ENCODE measurements at regions not wholly inside any gene's neighbourhood (a gene's known extent, or its start where the extent isn't known, plus 50 kb on each side); places are given as distances from the start of the nearest gene placed in this dataset.
"Not testable (repeated sequence)": the region's sequence is repeated elsewhere in the genome, so short reads cannot be mapped to it uniquely, and the experiment has no call there.

GRCh38 chr21:25487046-25487594, 120.2 kb downstream of the MRPL39 start:
- no peak for DNase-seq (ENCODE audit: low read depth)

- DNase-seq (ENCODE audit: low read depth) = no peak
Observed at GRCh38 chr21:25485914-25486313, 121.4 kb downstream of the MRPL39 start.

DNA sequence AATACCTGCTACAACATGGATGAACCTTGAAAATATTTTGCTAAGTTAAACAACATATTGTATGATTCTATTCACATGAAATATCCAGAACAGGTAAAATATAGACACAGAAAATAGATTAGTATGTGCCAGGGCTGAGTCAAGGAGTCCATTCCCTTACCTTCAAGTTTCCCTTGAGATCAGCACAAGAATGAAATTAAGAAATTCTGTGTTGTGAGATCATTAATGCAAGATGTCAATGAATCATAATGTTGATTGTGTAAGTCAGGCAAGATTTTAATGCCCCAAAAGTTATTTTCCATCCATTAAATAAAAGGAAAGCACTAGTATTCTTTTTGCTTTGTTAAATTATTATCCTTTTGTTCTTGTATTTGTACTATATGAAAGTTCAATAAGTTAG, 139.4 kb downstream of the MRPL39 start:
- DNase-seq (ENCODE audit: low read depth) = no peak

DNA sequence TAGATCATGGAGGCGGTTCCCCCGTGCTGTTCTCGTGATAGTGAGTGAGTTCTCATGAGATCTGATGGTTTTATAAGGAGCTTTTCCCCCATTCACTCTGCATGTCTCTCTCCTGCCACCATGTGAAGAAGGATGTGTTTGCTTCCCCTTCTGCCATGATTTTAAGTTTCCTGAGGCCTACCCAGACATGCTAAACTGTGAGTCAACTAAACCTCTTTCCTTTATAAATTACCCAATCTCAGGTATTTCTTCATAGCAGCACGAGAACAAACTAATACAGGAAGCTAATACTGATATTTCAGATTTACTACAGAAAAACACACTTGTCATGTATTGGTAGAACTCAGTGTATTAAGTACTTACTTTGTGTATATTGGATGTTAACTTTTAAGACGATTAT, 140.2 kb downstream of the MRPL39 start:
- not testable (repeated sequence) for DNase-seq (ENCODE audit: low read depth)

DNA sequence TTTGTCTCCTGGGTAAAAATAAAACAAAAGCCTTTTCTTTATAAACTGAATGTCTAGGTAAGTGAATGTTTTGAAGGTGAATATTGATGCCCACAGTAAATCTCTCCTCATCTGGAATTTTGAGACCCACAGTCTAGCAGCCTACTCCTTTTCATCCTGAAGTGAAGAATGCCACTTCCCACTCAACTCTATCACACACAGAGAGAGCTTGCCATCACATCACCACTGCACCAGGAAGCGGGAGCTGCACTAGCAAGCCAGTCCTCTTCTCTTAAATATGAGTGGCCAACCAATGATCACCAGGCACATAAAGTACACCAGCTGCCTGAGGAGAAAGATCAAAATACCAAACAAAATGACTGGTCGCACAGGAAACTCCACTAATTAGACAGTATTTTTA, 140.8 kb downstream of the MRPL39 start:
- no peak for DNase-seq (ENCODE audit: low read depth)

DNA sequence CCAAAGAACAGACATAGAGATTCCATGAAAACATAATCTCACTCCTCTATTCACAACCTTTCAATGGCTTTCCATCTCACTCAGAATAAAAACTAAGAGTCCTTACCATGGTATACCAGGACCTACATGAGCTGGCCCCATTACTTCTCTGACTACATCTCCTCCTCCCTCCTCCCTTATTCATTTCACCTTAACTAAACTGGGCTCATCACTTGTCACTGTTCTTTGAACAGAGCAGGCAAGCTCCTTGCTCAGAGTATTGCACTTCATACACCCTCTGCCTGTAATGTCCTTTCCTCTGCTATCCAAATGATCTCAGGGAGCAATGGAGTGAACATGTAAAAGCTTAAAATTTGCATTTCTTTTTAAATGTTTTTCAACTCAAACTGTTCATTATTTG, 142.0 kb downstream of the MRPL39 start:
- DNase-seq (ENCODE audit: low read depth) = no peak

GRCh38 chr21:25464275-25464674, 143.0 kb downstream of the MRPL39 start:
- no peak for DNase-seq (ENCODE audit: low read depth)

GRCh38 chr21:25462517-25462971, 144.7 kb downstream of the MRPL39 start:
- no peak for DNase-seq (ENCODE audit: low read depth)

GRCh38 chr21:25461725-25462124, 145.6 kb downstream of the MRPL39 start:
- DNase-seq (ENCODE audit: low read depth) = no peak

- DNase-seq (ENCODE audit: low read depth) = no peak
Observed at GRCh38 chr21:25459993-25460392, 147.3 kb downstream of the MRPL39 start.

DNA sequence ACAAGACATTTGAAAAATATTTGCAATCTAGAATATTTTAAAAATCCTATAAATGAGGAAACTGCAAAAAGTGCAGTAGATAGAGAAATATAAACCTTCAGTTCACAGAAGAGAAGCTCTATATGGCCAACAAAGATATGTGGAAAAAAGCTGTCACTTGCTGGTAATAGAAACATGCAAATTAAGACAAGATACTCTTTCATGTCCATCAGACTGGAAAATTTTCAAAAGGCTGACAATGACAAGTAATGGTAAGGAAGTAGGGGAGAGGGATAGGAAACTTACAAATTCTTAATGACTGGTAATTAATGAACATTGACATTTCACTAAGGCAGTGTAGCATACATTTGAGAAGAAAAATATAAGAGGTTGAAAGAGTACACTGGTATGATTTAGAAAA, 147.9 kb downstream of the MRPL39 start:
- DNase-seq (ENCODE audit: low read depth) = no peak

GRCh38 chr21:25458484-25458883, 148.8 kb downstream of the MRPL39 start:
- DNase-seq (ENCODE audit: low read depth) = no peak

- no peak for DNase-seq (ENCODE audit: low read depth)
Observed at GRCh38 chr21:25457946-25458345, 149.3 kb downstream of the MRPL39 start.

- DNase-seq (ENCODE audit: low read depth) = no peak
Observed at GRCh38 chr21:25457411-25457810, 149.9 kb downstream of the MRPL39 start.

- DNase-seq (ENCODE audit: low read depth) = no peak
Observed at GRCh38 chr21:25456672-25457071, 150.6 kb downstream of the MRPL39 start.

DNA sequence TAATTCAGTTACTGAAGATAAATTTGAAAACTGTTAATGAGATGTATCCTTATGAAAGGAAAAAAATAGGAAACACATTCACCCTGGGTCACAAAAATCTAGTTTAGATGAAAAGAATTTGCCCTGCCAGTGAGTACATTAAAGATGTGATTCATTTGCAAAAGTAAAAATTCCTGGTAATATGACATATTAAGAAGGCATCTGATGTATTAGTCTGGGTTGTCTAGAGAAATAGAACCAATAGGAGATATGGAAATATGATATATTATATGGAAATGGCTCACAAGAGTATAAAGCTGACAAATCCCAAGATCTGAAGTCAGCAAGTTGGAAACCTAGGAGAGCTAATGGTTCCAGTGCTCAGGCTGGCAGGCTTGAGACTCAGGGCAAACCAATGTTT, 153.8 kb downstream of the MRPL39 start:
- DNase-seq (ENCODE audit: low read depth) = no peak

DNA sequence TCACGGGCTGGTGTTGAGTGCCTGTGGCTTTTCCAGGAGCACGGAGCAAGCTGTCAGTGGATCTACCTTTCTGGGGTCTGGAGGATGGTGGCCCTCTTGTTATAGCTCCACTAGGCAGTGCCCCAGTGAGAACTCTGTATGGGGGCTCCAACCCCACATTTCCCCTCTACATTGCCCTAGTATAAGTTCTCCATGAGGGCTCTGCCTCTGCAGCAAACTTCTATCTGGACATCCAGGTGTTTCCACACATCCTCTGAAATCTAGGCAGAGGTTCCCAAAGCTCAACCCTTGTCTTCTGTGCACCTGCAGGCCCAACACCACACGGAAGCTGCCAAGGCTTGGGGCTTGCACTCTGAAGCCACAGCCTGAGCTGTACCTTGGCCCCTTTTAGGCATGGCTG, 157.3 kb downstream of the MRPL39 start:
- no peak for DNase-seq (ENCODE audit: low read depth)

- DNase-seq (ENCODE audit: low read depth) = no peak
Observed at GRCh38 chr21:25441835-25442234, 165.4 kb downstream of the MRPL39 start.

GRCh38 chr21:25437465-25437864, 169.8 kb downstream of the MRPL39 start:
- DNase-seq (ENCODE audit: low read depth) = not testable (repeated sequence)

DNA sequence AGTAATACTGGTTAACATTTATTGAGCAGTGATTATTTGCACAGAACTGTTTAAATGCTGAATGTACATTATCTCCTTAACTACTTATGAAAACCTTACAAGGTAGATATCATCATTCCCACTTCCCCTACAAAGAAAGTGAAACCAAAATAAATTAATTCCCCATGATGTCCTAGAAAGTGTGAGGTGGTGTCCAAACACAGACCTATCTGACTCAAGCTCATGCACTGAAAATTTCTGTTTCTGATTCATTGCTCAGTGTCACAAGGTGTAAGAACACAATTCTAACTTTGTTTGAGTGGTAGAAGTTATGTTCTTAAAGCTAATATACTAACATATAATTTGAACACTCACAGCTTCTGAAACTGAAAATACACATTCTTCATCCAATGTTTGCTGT, 178.7 kb downstream of the MRPL39 start:
- DNase-seq (ENCODE audit: low read depth) = no peak

- DNase-seq (ENCODE audit: low read depth) = no peak
Observed at GRCh38 chr21:25427828-25428227, 179.5 kb downstream of the MRPL39 start.

DNA sequence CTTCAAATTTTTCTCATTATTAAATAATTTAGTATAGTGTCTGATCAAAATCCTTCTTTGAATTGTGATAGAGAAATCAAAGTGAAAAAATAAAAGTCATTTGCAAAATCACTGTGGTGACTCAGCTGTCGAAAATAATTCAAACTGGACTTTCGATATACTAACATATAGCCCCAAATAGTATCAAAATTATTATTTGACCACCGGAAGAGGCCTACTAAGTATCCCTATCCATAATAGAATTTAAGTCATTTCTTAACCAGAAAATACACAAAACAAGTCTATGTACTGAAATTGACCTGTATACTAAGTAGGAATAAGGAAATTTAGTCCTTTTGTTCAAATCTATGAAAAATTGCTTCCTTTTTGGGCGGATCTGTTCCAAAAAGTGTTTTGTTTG, 180.7 kb downstream of the MRPL39 start:
- no peak for DNase-seq (ENCODE audit: low read depth)

- no peak for DNase-seq (ENCODE audit: low read depth)
Observed at GRCh38 chr21:25425156-25425555, 182.1 kb downstream of the MRPL39 start.

DNA sequence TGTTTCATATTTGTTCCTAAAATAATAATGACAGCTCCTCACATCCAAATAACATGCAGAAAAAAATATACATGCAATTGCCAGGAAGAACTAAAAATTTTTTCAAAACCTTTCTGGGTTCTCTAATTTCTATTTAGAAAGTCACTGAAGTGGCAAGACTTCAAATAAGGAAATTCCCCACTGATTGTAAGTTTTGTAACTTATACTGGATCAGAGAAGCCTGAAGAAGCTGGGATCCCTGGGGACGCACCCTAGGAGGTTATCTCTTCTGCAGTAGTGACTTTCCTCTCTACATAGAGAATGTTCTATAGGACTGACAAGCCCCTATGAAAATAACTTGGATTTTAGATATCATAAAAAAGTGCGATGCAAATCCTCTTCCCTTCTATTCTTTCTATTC, 182.6 kb downstream of the MRPL39 start:
- DNase-seq (ENCODE audit: low read depth) = no peak

- DNase-seq (ENCODE audit: low read depth) = no peak
Observed at GRCh38 chr21:25424048-25424447, 183.2 kb downstream of the MRPL39 start.
